KOPT-K1 (cell line): ENCODE measurements at regions not wholly inside any gene's neighbourhood (a gene's known extent, or its start where the extent isn't known, plus 50 kb on each side); places are given as distances from the start of the nearest gene placed in this dataset.

Experiments used
- H3K27ac ChIP-seq: fragments of 200-600 bp; sonication (generic); 2 replicates; pipeline ENCODE4 v1.5.1; 2016; ENCODE audit warnings: antibody characterized with exemption, mild to moderate bottlenecking, low read depth, low read length; ENCODE audit not compliant: poor library complexity, severe bottlenecking
- H3K36me3 ChIP-seq: fragments of 200-600 bp; sonication (generic); 2 replicates; pipeline ENCODE4 v1.5.1; 2017; ENCODE audit warnings: antibody characterized with exemption, mild to moderate bottlenecking, low read length, moderate library complexity; ENCODE audit not compliant: insufficient read depth
- H3K9me3 ChIP-seq: fragments of 200-600 bp; sonication (generic); 2 replicates; pipeline ENCODE4 v1.5.1; 2017; ENCODE audit warnings: antibody characterized with exemption, low read length, mild to moderate bottlenecking; ENCODE audit not compliant: insufficient read depth, poor library complexity, severe bottlenecking

- Histone ChIP-seq H3K9me3 (no peaks in the 10 kb centered on the region), H3K36me3 (no peaks in the 10 kb centered on the region), H3K27ac (no peak overlapping the region)
Measured at GRCh38 chr21:15993951-15994350, 264.2 kb downstream of the USP25 start.

GRCh38 chr21:15999741-16000140 lies 270.0 kb downstream of the USP25 start:
- H3K9me3 ChIP-seq, result no peaks in the 10 kb centered on the region
- no peak overlapping the region for H3K27ac ChIP-seq
- no peaks in the 10 kb centered on the region for H3K36me3 ChIP-seq

GRCh38 chr21:16002874-16003466 lies 273.2 kb downstream of the USP25 start:
- Histone ChIP-seq H3K27ac (no peak overlapping the region), H3K9me3 (no peaks in the 10 kb centered on the region), H3K36me3 (no peaks in the 10 kb centered on the region)

GRCh38 chr21:16004086-16004485 lies 274.3 kb downstream of the USP25 start:
- Histone ChIP-seq H3K27ac (no peak overlapping the region), H3K36me3 (no peaks in the 10 kb centered on the region)

GRCh38 chr21:16004523-16004922 lies 274.7 kb downstream of the USP25 start:
- no peaks in the 10 kb centered on the region for H3K36me3 ChIP-seq
- no peaks in the 10 kb centered on the region for H3K9me3 ChIP-seq
- no peak overlapping the region for H3K27ac ChIP-seq

More at GRCh38 chr21:16004086-16004485, 274.3 kb downstream of the USP25 start:
- no peaks in the 10 kb centered on the region for H3K9me3 ChIP-seq

GRCh38 chr21:16005996-16006395 lies 276.2 kb downstream of the USP25 start:
- H3K36me3 ChIP-seq, result no peaks in the 10 kb centered on the region
- no peak overlapping the region for H3K27ac ChIP-seq
- H3K9me3 ChIP-seq, result no peaks in the 10 kb centered on the region

GRCh38 chr21:16007943-16008342 lies 278.2 kb downstream of the USP25 start:
- Histone ChIP-seq H3K36me3 (no peaks in the 10 kb centered on the region), H3K9me3 (no peaks in the 10 kb centered on the region), H3K27ac (no peak overlapping the region)

- H3K36me3 ChIP-seq, result no peaks in the 10 kb centered on the region
Measured at GRCh38 chr21:16011719-16012118, 281.9 kb downstream of the USP25 start.

GRCh38 chr21:16013570-16013969 lies 283.8 kb downstream of the USP25 start:
- H3K27ac ChIP-seq, result no peak overlapping the region
- H3K9me3 ChIP-seq, result no peaks in the 10 kb centered on the region
- H3K36me3 ChIP-seq, result no peaks in the 10 kb centered on the region

More at GRCh38 chr21:16011719-16012118, 281.9 kb downstream of the USP25 start:
- H3K9me3 ChIP-seq, result no peaks in the 10 kb centered on the region
- H3K27ac ChIP-seq, result no peak overlapping the region

- Histone ChIP-seq H3K36me3 (no peaks in the 10 kb centered on the region), H3K9me3 (no peaks in the 10 kb centered on the region), H3K27ac (no peak overlapping the region)
Measured at GRCh38 chr21:16020878-16021277, 291.1 kb downstream of the USP25 start.

GRCh38 chr21:16022116-16022515 lies 292.3 kb downstream of the USP25 start:
- Histone ChIP-seq H3K27ac (no peak overlapping the region), H3K9me3 (no peaks in the 10 kb centered on the region), H3K36me3 (no peaks in the 10 kb centered on the region)

- H3K9me3 ChIP-seq, result no peaks in the 10 kb centered on the region
- no peaks in the 10 kb centered on the region for H3K36me3 ChIP-seq
- H3K27ac ChIP-seq, result no peak overlapping the region
Measured at GRCh38 chr21:16022921-16023320, 293.1 kb downstream of the USP25 start.

- Histone ChIP-seq H3K27ac (no peak overlapping the region), H3K9me3 (no peaks in the 10 kb centered on the region), H3K36me3 (no peaks in the 10 kb centered on the region)
Measured at GRCh38 chr21:16028142-16028541, 298.4 kb downstream of the USP25 start.

GRCh38 chr21:16028941-16029464 lies 299.2 kb downstream of the USP25 start:
- Histone ChIP-seq H3K36me3 (no peaks in the 10 kb centered on the region), H3K9me3 (no peaks in the 10 kb centered on the region), H3K27ac (no peak overlapping the region)

- Histone ChIP-seq H3K9me3 (no peaks in the 10 kb centered on the region), H3K27ac (no peak overlapping the region), H3K36me3 (no peaks in the 10 kb centered on the region)
Measured at GRCh38 chr21:16033193-16033592, 303.4 kb downstream of the USP25 start.

GRCh38 chr21:16034446-16035190 lies 304.8 kb downstream of the USP25 start:
- H3K36me3 ChIP-seq, result no peaks in the 10 kb centered on the region
- no peak overlapping the region for H3K27ac ChIP-seq
- no peaks in the 10 kb centered on the region for H3K9me3 ChIP-seq
